ENCODE measurements at regions not wholly inside any gene's neighbourhood (a gene's known extent, or its start where the extent isn't known, plus 50 kb on each side); places are given as distances from the start of the nearest gene placed in this dataset.

- Histone ChIP-seq H3K27me3 (ENCODE audit: insufficient read depth, low read length) (no peaks in the 10 kb centered on the region), H4K20me1 (ENCODE audit: insufficient read depth, low read length) (no peaks in the 10 kb centered on the region), H3K4me2 (ENCODE audit: low read length) (no peak overlapping the region), H3K27ac (ENCODE audit: low read depth, low read length) (no peak overlapping the region), H3K79me2 (ENCODE audit: insufficient read depth, low read length) (no peaks in the 10 kb centered on the region), H3K9ac (ENCODE audit: low read length) (no peak overlapping the region), H3K4me1 (ENCODE audit: insufficient read depth, low read length) (no peaks in the 10 kb centered on the region), H3K9me3 (ENCODE audit: insufficient read depth, low read depth, low read length) (no peaks in the 10 kb centered on the region), H3K4me3 (ENCODE audit: insufficient read depth, low read depth, low read length) (no peak overlapping the region), H3K36me3 (ENCODE audit: insufficient read depth, low read length) (no peaks in the 10 kb centered on the region), H2AFZ (ENCODE audit: low read depth, low read length) (no peak overlapping the region)
- peaks cover 3% of the 10 kb centered on the region for H3K27me3 Mint-ChIP-seq (ENCODE audit: low read depth, unreplicated experiment)
- H3K4me1 Mint-ChIP-seq (ENCODE audit: low read depth, unreplicated experiment) = no peaks in the 10 kb centered on the region
- TF ChIP-seq CTCF (IDR thresholded peaks at IDR 0.05; ENCODE audit: insufficient read depth, low read depth, low read length) (no peak), EZH2 (IDR thresholded peaks at IDR 0.05; ENCODE audit: insufficient read depth, low read length) (no peak)
- no peak for FAIRE-seq
- H3K27ac Mint-ChIP-seq (ENCODE audit: unreplicated experiment) = no peak overlapping the region
- no peak for DNase-seq (ENCODE audit: low read depth)
- H3K4me3 Mint-ChIP-seq (ENCODE audit: unreplicated experiment) = no peak overlapping the region
- H3K36me3 Mint-ChIP-seq (ENCODE audit: low read depth, unreplicated experiment) = peaks cover 1% of the 10 kb centered on the region
- H3K9me3 Mint-ChIP-seq (ENCODE audit: unreplicated experiment) = no peaks in the 10 kb centered on the region
Observed at GRCh38 chr21:32088471-32088870, 190.4 kb downstream of the MIS18A start.

DNA sequence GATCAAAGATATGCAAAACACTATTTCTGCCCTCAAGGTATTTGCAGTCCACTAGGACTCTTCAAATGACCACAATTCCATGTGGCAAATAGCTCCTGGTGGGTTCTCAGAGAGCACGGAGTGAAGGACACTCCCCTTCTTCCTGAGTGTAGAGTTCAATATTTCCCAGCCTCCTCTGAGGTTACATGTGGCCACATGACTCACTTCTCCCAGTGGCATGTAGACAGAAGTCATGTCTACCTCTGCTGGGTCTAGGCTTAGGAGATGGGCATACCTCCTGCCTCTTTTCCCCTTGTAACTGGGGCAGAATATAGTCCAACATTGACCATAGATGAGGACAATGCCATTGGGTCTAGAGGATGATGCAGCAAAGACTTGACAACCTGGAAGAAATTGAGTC is 191.4 kb downstream of the MIS18A start:
- no peak overlapping the region for H3K27ac Mint-ChIP-seq (ENCODE audit: unreplicated experiment)
- no peaks in the 10 kb centered on the region for H3K36me3 ChIP-seq (ENCODE audit: insufficient read depth, low read length)

More for the DNA sequence above, 191.4 kb downstream of the MIS18A start:
- FAIRE-seq (no peak), DNase-seq (ENCODE audit: low read depth) (no peak)
- no peak overlapping the region for H3K4me3 Mint-ChIP-seq (ENCODE audit: unreplicated experiment)
- Histone ChIP-seq H3K79me2 (ENCODE audit: insufficient read depth, low read length) (no peaks in the 10 kb centered on the region), H3K27me3 (ENCODE audit: insufficient read depth, low read length) (no peaks in the 10 kb centered on the region), H3K4me1 (ENCODE audit: insufficient read depth, low read length) (no peaks in the 10 kb centered on the region), H4K20me1 (ENCODE audit: insufficient read depth, low read length) (no peaks in the 10 kb centered on the region), H3K4me3 (ENCODE audit: insufficient read depth, low read depth, low read length) (no peak overlapping the region), H2AFZ (ENCODE audit: low read depth, low read length) (peak overlapping the region; percentile 33), H3K27ac (ENCODE audit: low read depth, low read length) (no peak overlapping the region), H3K9me3 (ENCODE audit: insufficient read depth, low read depth, low read length) (no peaks in the 10 kb centered on the region), H3K9ac (ENCODE audit: low read length) (no peak overlapping the region), H3K4me2 (ENCODE audit: low read length) (no peak overlapping the region)
- no peaks in the 10 kb centered on the region for H3K9me3 Mint-ChIP-seq (ENCODE audit: unreplicated experiment)
- H3K36me3 Mint-ChIP-seq (ENCODE audit: low read depth, unreplicated experiment) = peaks cover 1% of the 10 kb centered on the region
- H3K27me3 Mint-ChIP-seq (ENCODE audit: low read depth, unreplicated experiment) = peaks cover 3% of the 10 kb centered on the region
- TF ChIP-seq EZH2 (IDR thresholded peaks at IDR 0.05; ENCODE audit: insufficient read depth, low read length) = no peak
- TF ChIP-seq CTCF (IDR thresholded peaks at IDR 0.05; ENCODE audit: insufficient read depth, low read depth, low read length) = no peak
- no peaks in the 10 kb centered on the region for H3K4me1 Mint-ChIP-seq (ENCODE audit: low read depth, unreplicated experiment)
